Hepatocyte (in vitro differentiated cells): ENCODE measurements at regions not wholly inside any gene's neighbourhood (a gene's known extent, or its start where the extent isn't known, plus 50 kb on each side); places are given as distances from the start of the nearest gene placed in this dataset.

Source experiments
- CTCF ChIP-seq: fragments of 200-600 bp; sonication (generic); IDR thresholded peaks from 2 replicates; pipeline ENCODE4 v1.5.1; 2016; ENCODE audit warnings: antibody characterized with exemption, mild to moderate bottlenecking; ENCODE audit not compliant: poor library complexity
- EZH2 ChIP-seq: fragments of 200-600 bp; sonication (generic); IDR thresholded peaks from 2 replicates; pipeline ENCODE4 v1.6.1; 2016; ENCODE audit warnings: antibody characterized with exemption, mild to moderate bottlenecking, borderline replicate concordance
- EZH2phosphoT487 ChIP-seq: fragments of 200-600 bp; sonication (generic); IDR thresholded peaks from one replicate; pipeline ENCODE4 v1.6.1; 2018; ENCODE audit warnings: antibody characterized with exemption, mild to moderate bottlenecking, low read depth, moderate library complexity; ENCODE audit not compliant: unreplicated experiment, severe bottlenecking

- no peak for TF ChIP-seq CTCF
- TF ChIP-seq EZH2 = no peak
- TF ChIP-seq EZH2phosphoT487 = no peak
These were observed 126.5 kb downstream of the CASP12 start for GRCh38 chr11:104771763-104772162.
